Amygdala (tissue), 56 donors: ENCODE measurements at regions not wholly inside any gene's neighbourhood (a gene's known extent, or its start where the extent isn't known, plus 50 kb on each side); places are given as distances from the start of the nearest gene placed in this dataset.

ENCODE experiments used
- DNase-seq, 56 donors: peaks; one replicate each; lab custom pipeline; 2025; lab: John Stamatoyannopoulos, UW

DNA sequence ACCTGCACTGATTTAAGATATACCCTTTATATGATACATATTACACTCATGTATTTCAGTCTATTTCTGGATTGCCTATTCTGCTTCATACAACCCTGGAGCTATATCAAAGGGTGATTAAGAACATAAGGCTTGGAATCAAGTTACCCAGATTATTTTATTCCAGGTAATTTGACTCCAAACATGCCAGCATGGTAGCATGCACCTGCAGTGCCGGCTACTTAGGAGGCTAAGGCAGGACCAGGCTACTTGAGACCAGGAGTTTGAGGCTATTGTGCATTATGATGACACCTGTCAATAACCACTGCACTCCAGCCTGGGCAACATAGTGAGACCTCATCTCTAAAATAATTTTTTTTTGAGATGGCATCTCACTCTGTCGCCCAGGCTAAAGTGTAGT lies 50.4 kb upstream of the NEO1 start:
- DNase-seq: no peak

- DNase-seq: no peak
These were observed 52.0 kb upstream of the NEO1 start for GRCh38 chr15:73000293-73000692.

DNA sequence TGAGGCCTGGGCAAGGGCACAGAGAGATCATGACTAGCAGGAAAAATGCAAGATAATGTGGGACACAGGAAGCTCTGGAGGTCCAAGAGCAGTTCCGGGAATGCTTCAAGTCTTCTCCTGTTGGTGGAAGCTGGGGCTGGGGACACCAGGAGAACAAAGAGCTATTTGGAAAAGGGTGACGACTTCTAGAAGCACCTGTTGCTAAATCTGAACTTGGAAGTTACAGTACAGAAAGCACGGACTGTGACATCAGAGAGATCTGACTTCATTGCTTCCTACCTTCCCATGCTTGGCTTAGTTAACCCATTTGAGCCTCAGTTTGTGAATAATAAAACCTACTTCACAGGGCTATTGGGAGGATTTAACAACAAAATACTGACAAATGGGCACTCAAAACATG lies 52.7 kb upstream of the NEO1 start:
- no peak for DNase-seq

GRCh38 chr15:72998681-72999466 lies 53.4 kb upstream of the NEO1 start:
- no peak for DNase-seq

GRCh38 chr15:72998226-72998625 lies 54.0 kb upstream of the NEO1 start:
- no peak for DNase-seq

DNA sequence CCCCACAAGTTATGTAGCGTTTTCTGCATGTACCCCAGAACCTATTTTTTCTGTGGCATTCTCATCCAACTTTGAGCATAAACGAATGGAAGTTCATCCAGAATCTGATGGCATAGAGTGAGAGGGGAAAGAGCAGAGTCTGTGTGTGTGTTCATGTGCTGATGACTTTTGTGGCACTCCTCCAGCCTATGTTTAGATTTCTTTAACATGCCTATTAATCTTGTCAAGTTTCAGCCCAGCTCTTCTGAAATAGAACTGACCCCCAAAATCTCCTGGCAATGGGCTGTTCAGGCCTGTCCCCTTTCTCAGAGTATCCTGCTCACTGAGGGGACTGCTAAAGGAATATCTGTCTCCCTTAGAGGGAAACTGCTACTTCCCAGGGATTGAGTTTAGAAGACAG lies 56.4 kb upstream of the NEO1 start:
- DNase-seq: no peak

DNA sequence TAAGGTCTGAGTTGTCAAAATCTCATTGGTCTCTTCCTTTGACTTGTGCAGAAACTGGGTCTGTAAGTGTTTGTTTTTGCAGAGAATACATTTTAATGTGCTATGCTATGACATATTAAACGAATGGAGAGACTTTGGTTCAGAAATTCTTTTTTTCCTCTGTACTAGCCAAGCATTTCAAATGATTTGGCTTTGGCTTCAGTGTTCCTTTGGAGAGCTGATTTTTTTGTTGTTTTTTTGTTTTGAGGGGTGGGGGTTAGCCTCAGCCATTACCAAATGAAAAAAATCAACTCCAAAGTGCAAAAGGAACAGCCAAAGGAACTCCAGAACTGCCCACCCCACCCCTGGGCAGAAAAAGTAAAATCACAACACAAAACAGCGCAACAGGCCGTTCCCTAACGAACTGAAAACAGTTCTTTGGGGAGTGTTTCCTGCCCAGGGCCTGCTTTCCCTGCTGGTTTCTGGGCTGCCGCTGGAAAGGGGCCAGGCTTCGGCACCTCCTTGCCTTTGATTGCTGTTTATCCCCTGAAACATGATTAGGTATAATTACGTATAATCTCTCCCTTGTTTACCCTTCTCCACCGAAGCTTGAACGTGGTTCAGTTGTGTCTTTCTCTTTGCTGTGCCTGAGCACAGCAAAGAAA lies 57.6 kb upstream of the NEO1 start:
- peak in 21 of 56 donors; percentile 4 to 50 (median 21) for DNase-seq

- DNase-seq: peak in 1 of 56 donors; percentile 2
These were observed 59.4 kb upstream of the NEO1 start for GRCh38 chr15:72992841-72993252.

DNA sequence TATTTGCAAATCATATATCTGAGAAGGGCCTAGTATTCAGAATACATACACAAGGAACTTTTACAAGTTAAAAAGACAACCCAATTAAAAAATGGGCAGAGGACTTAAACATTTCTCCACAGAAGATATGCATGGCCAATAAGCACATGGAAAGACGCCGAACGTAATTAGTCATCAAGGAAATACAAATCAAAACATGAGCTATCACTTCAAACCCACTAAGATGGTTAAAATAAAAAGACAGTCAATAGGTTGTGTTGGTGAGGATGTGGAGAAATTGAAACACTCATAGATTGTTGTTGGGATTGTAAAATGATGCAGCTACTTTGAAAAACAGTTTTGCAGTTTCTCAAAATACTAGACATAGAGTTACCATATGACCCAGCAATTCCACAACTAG lies 61.2 kb upstream of the NEO1 start:
- DNase-seq: no peak

- no peak for DNase-seq
These were observed 68.3 kb upstream of the NEO1 start for GRCh38 chr15:72983801-72984545.

GRCh38 chr15:72982714-72983113 lies 69.5 kb upstream of the NEO1 start:
- no peak for DNase-seq

DNA sequence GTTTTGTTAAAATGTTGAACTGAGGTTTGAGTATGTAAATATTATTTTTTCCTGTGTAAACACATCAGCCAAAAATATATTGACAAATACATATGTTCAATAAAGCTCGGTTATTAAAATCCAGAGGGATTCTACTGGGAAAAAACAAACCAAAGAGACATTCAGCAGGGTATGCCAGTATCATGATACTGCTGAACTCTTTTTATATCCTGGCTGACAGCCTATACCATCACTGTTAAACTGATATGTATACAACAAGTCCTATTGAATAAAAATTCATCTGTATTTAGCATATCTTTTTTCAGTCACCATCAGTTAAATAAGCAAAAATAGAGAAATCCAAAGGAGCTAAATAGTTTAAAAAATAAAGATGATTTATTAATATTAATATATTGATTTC lies 71.6 kb upstream of the NEO1 start:
- no peak for DNase-seq

DNA sequence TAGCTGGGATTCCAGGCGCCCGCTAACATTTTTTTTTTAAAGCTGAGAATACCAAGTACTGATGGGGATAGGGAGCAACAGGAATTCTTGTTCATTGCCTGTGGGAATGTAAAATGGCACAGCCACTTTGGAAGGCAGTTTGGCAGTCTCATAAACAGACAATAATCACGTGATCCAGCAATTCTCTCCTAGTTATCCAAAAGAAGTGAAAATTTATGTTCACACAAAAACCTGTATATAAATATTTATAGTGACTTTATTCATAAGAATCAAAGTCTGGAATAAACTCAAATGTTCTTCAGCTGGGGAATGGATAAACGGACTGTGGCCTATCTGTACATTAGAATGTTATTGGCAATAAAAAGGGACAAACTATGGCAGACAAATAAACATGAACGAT lies 72.5 kb upstream of the NEO1 start:
- no peak for DNase-seq

DNA sequence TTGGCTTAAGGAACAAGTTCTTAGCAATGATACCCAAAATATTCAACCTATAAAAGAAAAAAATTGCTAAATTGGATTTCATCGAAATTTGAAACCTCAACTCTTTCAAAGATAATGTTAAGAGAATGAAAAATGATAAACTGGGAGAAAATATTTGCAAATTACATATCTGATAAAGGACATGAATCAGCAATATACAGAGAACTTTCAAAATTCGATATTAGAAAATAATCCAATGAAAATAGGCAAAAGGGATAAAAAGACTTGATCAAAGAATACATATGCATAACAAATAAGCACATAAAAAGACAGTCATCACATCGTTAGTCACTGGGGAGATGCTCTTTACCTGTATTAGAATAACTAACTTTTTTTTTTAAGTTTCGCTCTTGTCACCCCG lies 73.0 kb upstream of the NEO1 start:
- DNase-seq: no peak

DNA sequence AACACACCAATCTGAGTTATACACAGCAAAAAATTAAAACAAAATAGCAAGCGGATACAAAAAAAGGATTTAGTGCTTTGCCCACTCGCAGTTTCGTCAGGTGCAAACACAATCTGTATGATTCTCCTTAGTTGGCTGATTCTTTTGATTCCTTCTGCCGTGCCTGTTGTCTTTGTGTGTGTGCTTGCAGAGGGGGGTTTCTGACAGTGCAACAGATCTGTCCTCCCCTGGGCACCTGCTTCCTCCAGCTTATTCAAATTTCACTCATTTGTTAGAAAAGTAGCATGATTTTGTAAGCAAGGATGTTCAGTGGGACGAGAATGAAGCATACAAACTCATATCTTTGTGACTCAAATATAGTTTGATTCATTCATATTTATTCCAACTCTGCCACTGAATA lies 74.0 kb upstream of the NEO1 start:
- DNase-seq: no peak

DNA sequence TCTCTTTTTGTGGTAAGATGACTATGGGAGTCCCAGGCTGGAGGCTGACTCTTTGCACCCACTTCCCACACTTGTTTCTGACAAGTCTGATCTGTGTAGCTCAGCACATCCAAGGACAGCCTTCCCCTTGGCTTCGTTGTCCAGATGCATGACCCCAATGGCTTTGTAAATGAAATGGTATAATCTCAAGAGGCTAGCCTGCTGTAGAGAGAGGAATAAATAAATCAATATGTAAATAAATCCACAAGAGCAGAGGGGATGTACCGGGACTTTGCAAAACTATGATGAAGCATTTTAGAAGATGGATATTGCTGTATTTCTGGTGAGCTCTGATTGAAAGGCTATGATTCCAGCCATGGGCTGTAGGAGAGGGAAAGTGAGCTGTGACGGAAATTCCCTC lies 79.9 kb upstream of the NEO1 start:
- no peak for DNase-seq

- no peak for DNase-seq
These were observed 80.5 kb upstream of the NEO1 start for GRCh38 chr15:72971766-72972165.

DNA sequence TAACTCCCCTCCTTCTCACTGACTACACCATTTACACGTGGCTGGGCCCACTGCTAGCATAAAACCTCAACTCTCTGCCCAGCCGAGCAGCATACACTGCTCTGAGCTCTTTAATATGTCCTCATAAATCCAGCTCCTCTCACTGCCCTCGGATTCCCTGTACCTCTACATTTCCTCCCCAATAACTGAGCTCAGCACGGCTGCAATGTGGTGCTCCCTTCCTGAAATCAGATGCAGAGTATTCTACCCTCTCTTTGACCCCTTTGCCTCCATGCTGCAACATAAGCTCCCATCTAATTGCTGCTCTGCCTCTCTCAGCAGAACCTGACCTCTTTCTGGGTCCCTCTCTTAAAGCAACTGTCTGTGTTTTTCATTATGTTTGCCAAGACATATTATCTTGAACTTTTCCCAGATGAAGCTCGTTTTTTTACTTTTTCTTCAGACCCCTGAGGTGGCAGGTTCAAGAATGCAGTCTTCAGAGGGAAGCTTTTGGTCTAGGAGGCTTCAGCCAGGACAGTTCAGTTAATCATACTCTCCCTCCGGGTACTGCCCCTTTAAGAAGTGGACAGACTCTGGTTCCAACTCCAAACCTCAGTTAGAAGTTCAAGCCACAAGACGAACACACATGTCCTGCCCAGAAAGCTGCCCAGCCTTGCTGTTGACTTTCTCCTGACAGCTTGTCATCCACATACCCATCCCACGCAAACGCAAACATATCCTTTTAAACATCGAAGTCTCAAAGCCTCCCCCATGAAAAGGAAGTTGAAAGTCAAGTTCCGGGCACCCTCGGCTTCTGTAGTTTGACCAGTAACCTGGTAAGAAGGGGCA lies 81.1 kb upstream of the NEO1 start:
- peak in 2 of 56 donors; percentile 4 to 11 for DNase-seq

DNA sequence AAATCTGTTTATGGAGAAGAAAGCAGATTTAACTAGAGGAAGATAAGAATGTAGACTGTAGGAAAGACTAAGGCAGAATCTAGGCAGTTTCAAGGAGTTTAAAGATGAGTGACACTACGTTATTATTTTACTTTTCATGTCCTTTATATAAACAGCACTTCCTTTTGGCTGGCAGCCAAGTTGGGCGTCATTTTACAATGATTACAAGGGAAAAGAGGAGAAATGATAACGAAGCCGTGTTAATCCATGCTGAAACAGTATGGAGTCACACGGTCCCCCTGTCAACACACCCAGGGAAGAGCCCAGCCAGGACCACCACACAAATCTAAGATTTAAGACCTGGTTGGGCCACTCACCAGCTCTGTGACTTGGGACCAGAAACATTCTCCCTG lies 83.7 kb upstream of the NEO1 start:
- peak in 2 of 56 donors; percentile 12 to 16 for DNase-seq

- no peak for DNase-seq
These were observed 84.3 kb upstream of the NEO1 start for GRCh38 chr15:72967811-72968530.
